T-helper 2 cell treated with Interferon-gamma antibody and Interleukin-4, amounts not matched to agents 5 μg/mL and 100 μg/mL, for 36 hours (primary cell): ENCODE measurements at regions not wholly inside any gene's neighbourhood (a gene's known extent, or its start where the extent isn't known, plus 50 kb on each side); places are given as distances from the start of the nearest gene placed in this dataset.

Source experiments
- DNase-seq: peaks from one replicate; pipeline ENCODE4 v3.0.0; 2021; ENCODE audit warnings: low spot score
- H3K27ac Mint-ChIP-seq: one replicate; pipeline ENCODE4 v1.8.0; 2021; ENCODE audit warnings: mild to moderate bottlenecking, mixed read lengths
- H3K27me3 Mint-ChIP-seq: one replicate; pipeline ENCODE4 v1.8.0; 2021; ENCODE audit warnings: low read depth, mixed read lengths
- H3K36me3 Mint-ChIP-seq: one replicate; pipeline ENCODE4 v1.8.0; 2021; ENCODE audit warnings: low read depth, mixed read lengths
- H3K4me1 Mint-ChIP-seq: one replicate; pipeline ENCODE4 v1.8.0; 2021; ENCODE audit warnings: low read depth, mixed read lengths
- H3K4me3 Mint-ChIP-seq: one replicate; pipeline ENCODE4 v1.8.0; 2022; ENCODE audit warnings: mild to moderate bottlenecking, moderate library complexity, mixed read lengths
- H3K9me3 Mint-ChIP-seq: one replicate; pipeline ENCODE4 v1.8.0; 2021; ENCODE audit warnings: mixed read lengths

GRCh38 chr3:851098-851790 is 241.6 kb upstream of the CNTN6 start:
- Mint-ChIP-seq H3K27ac (no peak overlapping the region), H3K36me3 (no peaks in the 10 kb centered on the region), H3K4me3 (no peak overlapping the region), H3K27me3 (no peaks in the 10 kb centered on the region), H3K9me3 (peaks cover 9% of the 10 kb centered on the region), H3K4me1 (no peaks in the 10 kb centered on the region)
- DNase-seq = no peak

- Mint-ChIP-seq H3K9me3 (peaks cover 7% of the 10 kb centered on the region), H3K36me3 (no peaks in the 10 kb centered on the region), H3K27me3 (no peaks in the 10 kb centered on the region), H3K4me1 (no peaks in the 10 kb centered on the region), H3K4me3 (no peak overlapping the region), H3K27ac (no peak overlapping the region)
- no peak for DNase-seq
These were observed 240.8 kb upstream of the CNTN6 start for GRCh38 chr3:852033-852432.

GRCh38 chr3:853489-853888 is 239.3 kb upstream of the CNTN6 start:
- Mint-ChIP-seq H3K27ac (no peak overlapping the region), H3K9me3 (no peaks in the 10 kb centered on the region), H3K36me3 (no peaks in the 10 kb centered on the region), H3K4me1 (no peaks in the 10 kb centered on the region), H3K27me3 (no peaks in the 10 kb centered on the region), H3K4me3 (no peak overlapping the region)
- DNase-seq = no peak

- no peak overlapping the region for H3K4me3 Mint-ChIP-seq
- DNase-seq = no peak
- H3K36me3 Mint-ChIP-seq = no peaks in the 10 kb centered on the region
- H3K27ac Mint-ChIP-seq = no peak overlapping the region
- no peaks in the 10 kb centered on the region for H3K4me1 Mint-ChIP-seq
- H3K27me3 Mint-ChIP-seq = no peaks in the 10 kb centered on the region
- no peaks in the 10 kb centered on the region for H3K9me3 Mint-ChIP-seq
These were observed 233.7 kb upstream of the CNTN6 start for GRCh38 chr3:859135-859534.

- no peaks in the 10 kb centered on the region for H3K36me3 Mint-ChIP-seq
- H3K27me3 Mint-ChIP-seq = no peaks in the 10 kb centered on the region
- H3K4me3 Mint-ChIP-seq = no peak overlapping the region
- no peaks in the 10 kb centered on the region for H3K4me1 Mint-ChIP-seq
- no peak for DNase-seq
- H3K27ac Mint-ChIP-seq = no peak overlapping the region
- H3K9me3 Mint-ChIP-seq = no peaks in the 10 kb centered on the region
These were observed 231.1 kb upstream of the CNTN6 start for GRCh38 chr3:861721-862120.

GRCh38 chr3:869269-869668 is 223.6 kb upstream of the CNTN6 start:
- Mint-ChIP-seq H3K9me3 (peaks cover 1% of the 10 kb centered on the region), H3K4me1 (no peaks in the 10 kb centered on the region), H3K36me3 (no peaks in the 10 kb centered on the region), H3K4me3 (no peak overlapping the region), H3K27ac (no peak overlapping the region), H3K27me3 (no peaks in the 10 kb centered on the region)
- no peak for DNase-seq

- peaks cover 3% of the 10 kb centered on the region for H3K9me3 Mint-ChIP-seq
- H3K27ac Mint-ChIP-seq = no peak overlapping the region
- no peaks in the 10 kb centered on the region for H3K4me1 Mint-ChIP-seq
- no peaks in the 10 kb centered on the region for H3K27me3 Mint-ChIP-seq
- H3K4me3 Mint-ChIP-seq = no peak overlapping the region
- no peak for DNase-seq
- H3K36me3 Mint-ChIP-seq = no peaks in the 10 kb centered on the region
These were observed 223.1 kb upstream of the CNTN6 start for GRCh38 chr3:869734-870133.

- Mint-ChIP-seq H3K27me3 (no peaks in the 10 kb centered on the region), H3K27ac (no peak overlapping the region)
These were observed 221.2 kb upstream of the CNTN6 start for GRCh38 chr3:871651-872050.

GRCh38 chr3:877001-877400 is 215.8 kb upstream of the CNTN6 start:
- peaks cover 16% of the 10 kb centered on the region for H3K9me3 Mint-ChIP-seq
- H3K4me1 Mint-ChIP-seq = peaks cover 7% of the 10 kb centered on the region
- H3K4me3 Mint-ChIP-seq = no peak overlapping the region
- H3K36me3 Mint-ChIP-seq = no peaks in the 10 kb centered on the region
- H3K27me3 Mint-ChIP-seq = no peaks in the 10 kb centered on the region
- H3K27ac Mint-ChIP-seq = no peak overlapping the region
- no peak for DNase-seq

More at GRCh38 chr3:871651-872050, 221.2 kb upstream of the CNTN6 start:
- Mint-ChIP-seq H3K4me3 (no peak overlapping the region), H3K4me1 (peaks cover under 1% of the 10 kb centered on the region), H3K36me3 (no peaks in the 10 kb centered on the region), H3K9me3 (peaks cover 3% of the 10 kb centered on the region)
- no peak for DNase-seq

GRCh38 chr3:878746-879145 is 214.1 kb upstream of the CNTN6 start:
- no peak for DNase-seq
- Mint-ChIP-seq H3K27me3 (no peaks in the 10 kb centered on the region), H3K4me3 (no peak overlapping the region), H3K9me3 (peaks cover 16% of the 10 kb centered on the region), H3K27ac (no peak overlapping the region), H3K36me3 (no peaks in the 10 kb centered on the region), H3K4me1 (peaks cover 7% of the 10 kb centered on the region)

GRCh38 chr3:880371-880770 is 212.5 kb upstream of the CNTN6 start:
- peaks cover 7% of the 10 kb centered on the region for H3K4me1 Mint-ChIP-seq
- H3K27me3 Mint-ChIP-seq = no peaks in the 10 kb centered on the region
- H3K36me3 Mint-ChIP-seq = no peaks in the 10 kb centered on the region
- no peak for DNase-seq
- H3K9me3 Mint-ChIP-seq = peaks cover 13% of the 10 kb centered on the region
- H3K27ac Mint-ChIP-seq = no peak overlapping the region
- no peak overlapping the region for H3K4me3 Mint-ChIP-seq

GRCh38 chr3:882533-882932 is 210.3 kb upstream of the CNTN6 start:
- H3K4me1 Mint-ChIP-seq = no peaks in the 10 kb centered on the region
- DNase-seq = no peak

GRCh38 chr3:901953-902778 is 190.7 kb upstream of the CNTN6 start:
- Mint-ChIP-seq H3K4me1 (no peaks in the 10 kb centered on the region), H3K9me3 (peaks cover 6% of the 10 kb centered on the region), H3K27me3 (no peaks in the 10 kb centered on the region), H3K36me3 (no peaks in the 10 kb centered on the region), H3K4me3 (no peak overlapping the region), H3K27ac (no peak overlapping the region)
- DNase-seq = no peak

More at GRCh38 chr3:882533-882932, 210.3 kb upstream of the CNTN6 start:
- peaks cover 11% of the 10 kb centered on the region for H3K9me3 Mint-ChIP-seq
- no peak overlapping the region for H3K27ac Mint-ChIP-seq
- no peaks in the 10 kb centered on the region for H3K27me3 Mint-ChIP-seq
- no peaks in the 10 kb centered on the region for H3K36me3 Mint-ChIP-seq
- no peak overlapping the region for H3K4me3 Mint-ChIP-seq

- Mint-ChIP-seq H3K27ac (no peak overlapping the region), H3K9me3 (peaks cover 6% of the 10 kb centered on the region), H3K4me3 (no peak overlapping the region), H3K27me3 (no peaks in the 10 kb centered on the region), H3K4me1 (no peaks in the 10 kb centered on the region), H3K36me3 (no peaks in the 10 kb centered on the region)
- no peak for DNase-seq
These were observed 187.6 kb upstream of the CNTN6 start for GRCh38 chr3:905217-905616.
